Heart right ventricle (tissue), 16 donors: ENCODE measurements at regions not wholly inside any gene's neighbourhood (a gene's known extent, or its start where the extent isn't known, plus 50 kb on each side); places are given as distances from the start of the nearest gene placed in this dataset.

Experiments
- ATAC-seq, 8 donors: fragments of 200-7000 bp; cut with Tn5 transposase; one replicate each; pipeline ENCODE4 v1.9.1; 2020; ENCODE audit warnings: mild to moderate bottlenecking in 8 of 8, moderate library complexity in 8 of 8, moderate number of reproducible peaks in 1 of 8
- DNase-seq, 2 donors: peaks; one replicate each; pipeline ENCODE4 v3.0.0-alpha.2; 2020
- H3K27ac ChIP-seq, 10 donors: fragments of 200-600 bp; sonication (generic) in 2 of 10; one replicate each; pipeline versions ENCODE4 v1.5.0 to v1.8.0; 2020 to 2022; ENCODE audit warnings: mild to moderate bottlenecking in 3 of 10
- H3K27me3 ChIP-seq, 7 donors: fragments of 200-600 bp; one replicate each; pipeline ENCODE4 v1.8.0; 2021 to 2022; ENCODE audit warnings: mild to moderate bottlenecking in 2 of 7
- H3K36me3 ChIP-seq, 9 donors: fragments of 200-600 bp; sonication (generic) in 1 of 9; one replicate each; pipeline versions ENCODE4 v1.5.0 to v1.8.0; 2020 to 2022; ENCODE audit warnings: mild to moderate bottlenecking in 2 of 9
- H3K4me1 ChIP-seq, 9 donors: fragments of 200-600 bp; sonication (generic) in 1 of 9; one replicate each; pipeline versions ENCODE4 v1.5.0 to v1.8.0; 2020 to 2022; ENCODE audit warnings: mild to moderate bottlenecking in 4 of 9
- H3K4me3 ChIP-seq, 10 donors: fragments of 200-600 bp; sonication (generic) in 2 of 10; one replicate each; pipeline versions ENCODE4 v1.5.0 to v1.8.0; 2020 to 2022; ENCODE audit warnings: mild to moderate bottlenecking in 7 of 10, moderate library complexity in 2 of 10
- H3K9me3 ChIP-seq, 11 donors: fragments of 200-600 bp in 10 of 11; sonication (generic) in 2 of 11; one replicate each; pipeline versions ENCODE4 v1.5.0 to v1.8.0; 2013 to 2022; ENCODE audit warnings: mild to moderate bottlenecking in 2 of 11, control low read depth in 1 of 11, moderate library complexity in 1 of 11
- CTCF ChIP-seq, 9 donors: fragments of 200-600 bp; sonication (generic) in 2 of 9; IDR thresholded peaks; one replicate each; pipeline versions ENCODE4 v1.5.0 to v1.8.0; 2021 to 2022; ENCODE audit warnings: antibody characterized with exemption in 9 of 9, mild to moderate bottlenecking in 5 of 9, moderate library complexity in 1 of 9
- WGBS, 2 donors: extraction: QIAGEN DNeasy Blood & Tissue Kit; methylation state at CpG; one replicate each; pipeline ENCODE4 v1.1.7; 2013; ENCODE audit warnings: inconsistent platforms in 1 of 2; 5-methylcytosine and 5-hydroxymethylcytosine counted together
- intact Hi-C, 10 donors: fragments of 100-400 bp; cut with DNase I; formaldehyde crosslinking; loops; one replicate each; pipeline versions ENCODE4 v1.11.1 to v1.14.2; 2022
- donor health status: Arrhythmogenic right ventricular cardiomyopathy.
- donor health status: ischemic (EF 13 %, LVEDD 7.1; RV severe dilation, severe dysfunction).
- donor health status: healthy with polysubstance abuse.
- donor health status: DM: no; HTN: yes; CAD: no.
- donor health status: DM: no; HTN: no; CAD: no.
- donor health status: ischemic (EF 25% LVEDD 6.9; RV normal size, moderate dysfunction).
- donor health status: ischemic (EF 25% LVEDD 5.7; RV mildly dilated, moderate dysfunction).
- donor health status: healthy.
- donor health status: DM: yes; HTN: yes; CAD: no.
- donor health status: Ischemic cardiomyopathy.
- donor health status: ischemic (EF 35%, LVEDD 5.7; RV mildly dilated, moderate dysfunction).
- donor health status: nonischemic (EF 11% LVEDD 7.7; RV severe dilation, severe dysfunction).
- donor health status: DM: yes; HTN: yes; CAD: no.
- donor health status: PGD.
- donor health status: ischemic (EF 29% LVEDD 5.4; RV normal size, mild dysfunction).
- donor health status: nonischemic (EF 23%, LVEDD 6.1; RV moderate dilation, normal function).

GRCh38 chr5:145681216-145681615 lies 153.9 kb downstream of the PRELID2 start:
- no peak for TF ChIP-seq CTCF (IDR thresholded peaks at IDR 0.05)
- no peak for DNase-seq
- intact Hi-C loops, result loop anchor here in 9 of 10 donors (2.0 to 10.0 kb wide), 9 partner anchors 131 to 454 kb away; no protein-coding TSS in a partner anchor
- peak in 4 of 8 donors; percentile 16 to 25 (median 18) for ATAC-seq
- WGBS, 2 donors, result 77 to 78% methylated on average over 1 of the region's 1 CpG
- Histone ChIP-seq H3K4me1 (peaks cover 0 to 9% (median 4%) of the 10 kb centered on the region in 9 donors), H3K27ac (peak overlapping the region in 4 of 10 donors; percentile 0 to 51 (median 23)), H3K36me3 (no peaks in the 10 kb centered on the region), H3K27me3 (no peaks in the 10 kb centered on the region), H3K4me3 (peak overlapping the region in 2 of 10 donors; percentile 16 to 19), H3K9me3 (no peaks in the 10 kb centered on the region)

- intact Hi-C loops, result loop anchor here in 9 of 10 donors (2.0 to 10.0 kb wide), 9 partner anchors 132 to 454 kb away; no protein-coding TSS in a partner anchor
These were observed 154.4 kb downstream of the PRELID2 start for GRCh38 chr5:145680767-145681166.

DNA sequence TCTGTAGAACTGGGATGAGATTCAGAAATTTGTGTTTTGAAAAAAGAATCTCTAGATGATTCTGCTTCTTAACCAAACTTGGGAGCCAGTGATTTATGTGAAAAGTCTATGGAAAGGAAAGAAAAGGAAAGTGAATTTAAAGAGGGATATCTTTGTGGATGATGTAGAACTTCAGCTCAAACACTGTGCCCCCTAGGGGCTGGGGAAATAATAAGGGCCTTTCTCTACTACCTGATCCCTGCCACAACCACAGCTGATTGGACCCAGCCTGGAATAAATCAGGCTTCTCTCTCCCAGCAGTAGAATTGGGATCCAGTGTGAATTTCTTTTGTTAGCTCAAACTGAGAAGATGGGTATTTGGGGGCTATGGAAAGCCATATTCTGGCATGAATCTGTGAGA lies 155.0 kb downstream of the PRELID2 start:
- DNase-seq (no peak), ATAC-seq (no peak)
- H3K4me3 ChIP-seq, result no peak overlapping the region
- H3K9me3 ChIP-seq, result no peaks in the 10 kb centered on the region
- peak overlapping the region in 2 of 10 donors; percentile 5 to 22 for H3K27ac ChIP-seq
- H3K36me3 ChIP-seq, result no peaks in the 10 kb centered on the region
- peak in 4 of 9 donors; percentile 14 to 25 (median 22) for TF ChIP-seq CTCF (IDR thresholded peaks at IDR 0.05)
- H3K4me1 ChIP-seq, result peaks cover 0 to 9% (median 4%) of the 10 kb centered on the region in 9 donors
- H3K27me3 ChIP-seq, result no peaks in the 10 kb centered on the region
- intact Hi-C loops, result loop anchor here in 9 of 10 donors (2.0 to 10.0 kb wide), 9 partner anchors 132 to 455 kb away; no protein-coding TSS in a partner anchor

More at GRCh38 chr5:145680767-145681166, 154.4 kb downstream of the PRELID2 start:
- peak overlapping the region in 2 of 10 donors; percentile 16 to 19 for H3K4me3 ChIP-seq
- no peaks in the 10 kb centered on the region for H3K36me3 ChIP-seq
- peaks cover 0 to 9% (median 4%) of the 10 kb centered on the region in 9 donors for H3K4me1 ChIP-seq
- 27 to 39% methylated on average over 7 of the region's 7 CpGs for WGBS, 2 donors
- peak overlapping the region in 4 of 10 donors; percentile 0 to 51 (median 23) for H3K27ac ChIP-seq
- no peaks in the 10 kb centered on the region for H3K27me3 ChIP-seq
- ATAC-seq (peak; percentile 74 to 93 (median 81)), DNase-seq (peak; percentile 18 to 38)
- TF ChIP-seq CTCF (IDR thresholded peaks at IDR 0.05), result no peak
- H3K9me3 ChIP-seq, result no peaks in the 10 kb centered on the region

DNA sequence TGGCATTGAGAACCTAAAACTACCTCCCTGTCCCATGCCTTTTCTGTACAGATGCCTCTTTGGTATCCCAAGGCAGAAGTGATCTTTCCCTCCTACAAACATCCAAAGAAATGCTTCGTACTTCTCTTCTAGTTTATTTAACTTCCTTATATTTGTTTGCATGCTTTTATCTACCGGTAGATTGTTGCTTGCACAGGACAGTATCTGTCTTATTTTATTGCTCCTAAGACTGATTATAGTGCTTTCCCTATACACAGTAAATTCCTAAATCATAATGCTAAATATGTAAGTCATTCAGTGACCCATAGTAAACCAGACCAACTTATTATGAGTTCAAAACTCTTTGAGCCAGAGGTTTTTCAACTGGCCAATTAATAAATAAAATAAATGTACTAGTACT lies 156.9 kb downstream of the PRELID2 start:
- Histone ChIP-seq H3K27me3 (no peaks in the 10 kb centered on the region), H3K36me3 (no peaks in the 10 kb centered on the region), H3K9me3 (no peaks in the 10 kb centered on the region), H3K4me3 (no peak overlapping the region), H3K4me1 (peaks cover 0 to 9% (median 4%) of the 10 kb centered on the region in 9 donors), H3K27ac (no peak overlapping the region)
- DNase-seq (no peak), ATAC-seq (no peak)
- intact Hi-C loops, result no loop called here
- no peak for TF ChIP-seq CTCF (IDR thresholded peaks at IDR 0.05)
- WGBS, 2 donors, result 90 to 96% methylated on average over 2 of the region's 2 CpGs
